MM.1S (cell line): ENCODE measurements at regions not wholly inside any gene's neighbourhood (a gene's known extent, or its start where the extent isn't known, plus 50 kb on each side); places are given as distances from the start of the nearest gene placed in this dataset.

Experiments used
- DNase-seq: peaks from one replicate; pipeline ENCODE4 v3.0.0-alpha.2; 2015
- H2AFZ ChIP-seq: fragments of 300-600 bp; sonication (generic); 2 replicates; pipeline ENCODE4 v1.6.0; 2016; ENCODE audit warnings: antibody characterized with exemption, low read length
- H3F3A ChIP-seq: fragments of 300-600 bp; sonication (generic); 2 replicates; pipeline ENCODE4 v1.6.1; 2016; ENCODE audit warnings: mild to moderate bottlenecking, antibody characterized with exemption, low read length, moderate library complexity, mixed read lengths; ENCODE audit not compliant: insufficient read depth
- H3K27ac ChIP-seq: fragments of 300-600 bp; sonication (generic); 2 replicates; pipeline ENCODE4 v1.5.1; 2016; ENCODE audit warnings: mild to moderate bottlenecking, low read length
- H3K27me3 ChIP-seq: fragments of 300-600 bp; sonication (generic); replicated peaks from 2 replicates; pipeline ENCODE4 v1.6.0; 2016; ENCODE audit warnings: low read length; ENCODE audit not compliant: insufficient read depth
- H3K36me3 ChIP-seq: fragments of 300-600 bp; sonication (generic); replicated peaks from 2 replicates; pipeline ENCODE4 v1.6.1; 2016; ENCODE audit warnings: mild to moderate bottlenecking, low read length, mixed read lengths; ENCODE audit not compliant: insufficient read depth
- H3K4me1 ChIP-seq: fragments of 300-600 bp; sonication (generic); 2 replicates; pipeline ENCODE4 v1.6.1; 2016; ENCODE audit warnings: low read length, mixed read lengths
- H3K4me2 ChIP-seq: fragments of 300-600 bp; sonication (generic); 2 replicates; pipeline ENCODE4 v1.6.0; 2016; ENCODE audit warnings: low read depth, low read length
- H3K4me3 ChIP-seq: fragments of 300-600 bp; sonication (generic); 2 replicates; pipeline ENCODE4 v1.5.1; 2016; ENCODE audit warnings: low read length, mixed read lengths
- H3K79me2 ChIP-seq: fragments of 300-600 bp; sonication (generic); 2 replicates; pipeline ENCODE4 v1.6.1; 2016; ENCODE audit warnings: mixed run types, low read length, mixed read lengths
- H3K9ac ChIP-seq: fragments of 300-600 bp; sonication (generic); 2 replicates; pipeline ENCODE4 v1.6.1; 2016; ENCODE audit warnings: low read length, mixed read lengths
- H3K9me2 ChIP-seq: fragments of 300-600 bp; sonication (generic); replicated peaks from 2 replicates; pipeline ENCODE4 v1.6.1; 2016; ENCODE audit warnings: mild to moderate bottlenecking, low read length, mixed read lengths; ENCODE audit not compliant: insufficient read depth
- H3K9me3 ChIP-seq: fragments of 300-600 bp; sonication (generic); replicated peaks from 2 replicates; pipeline ENCODE4 v1.6.1; 2016; ENCODE audit warnings: mild to moderate bottlenecking, low read length, mixed read lengths; ENCODE audit not compliant: insufficient read depth
- H4K20me1 ChIP-seq: fragments of 300-600 bp; sonication (generic); 2 replicates; pipeline ENCODE4 v1.6.1; 2016; ENCODE audit warnings: mild to moderate bottlenecking, low read length, moderate library complexity, mixed read lengths; ENCODE audit not compliant: insufficient read depth
- CTCF ChIP-seq: fragments of 300-600 bp; sonication (generic); IDR thresholded peaks from 2 replicates; pipeline ENCODE4 v1.5.1; 2016; ENCODE audit warnings: antibody characterized with exemption, low read length, mixed read lengths
- EZH2 ChIP-seq: fragments of 300-600 bp; sonication (generic); optimal IDR thresholded peaks from 2 replicates; pipeline ENCODE3; 2017; ENCODE audit warnings: low read depth, mild to moderate bottlenecking, antibody characterized with exemption, low read length, mixed read lengths
- EZH2phosphoT487 ChIP-seq: fragments of 300-600 bp; sonication (generic); IDR thresholded peaks from 2 replicates; pipeline ENCODE4 v1.6.1; 2018; ENCODE audit warnings: antibody characterized with exemption, low read length

- Histone ChIP-seq H2AFZ (no peak overlapping the region), H3K4me2 (no peak overlapping the region), H3K9ac (no peak overlapping the region), H3K36me3 (no peaks in the 10 kb centered on the region), H3K4me3 (no peak overlapping the region), H3K9me2 (no peaks in the 10 kb centered on the region), H4K20me1 (no peaks in the 10 kb centered on the region; the same call in 1 of the 2 replicates), H3K9me3 (no peaks in the 10 kb centered on the region), H3K27ac (no peak overlapping the region), H3F3A (no peaks in the 10 kb centered on the region), H3K27me3 (peaks cover 37% of the 10 kb centered on the region), H3K79me2 (no peaks in the 10 kb centered on the region), H3K4me1 (no peaks in the 10 kb centered on the region)
- TF ChIP-seq EZH2 (no peak), EZH2phosphoT487 (no peak), CTCF (no peak)
- DNase-seq: no peak
Measured at GRCh38 chr1:5001466-5001865, 347.1 kb downstream of the AJAP1 start.

- Histone ChIP-seq H3K4me3 (no peak overlapping the region), H3K27me3 (peaks cover 83% of the 10 kb centered on the region), H2AFZ (no peak overlapping the region), H3K9me2 (no peaks in the 10 kb centered on the region), H3K27ac (no peak overlapping the region), H3K36me3 (no peaks in the 10 kb centered on the region), H4K20me1 (no peaks in the 10 kb centered on the region), H3F3A (no peaks in the 10 kb centered on the region), H3K79me2 (no peaks in the 10 kb centered on the region), H3K9ac (no peak overlapping the region), H3K9me3 (no peaks in the 10 kb centered on the region), H3K4me2 (no peak overlapping the region), H3K4me1 (no peaks in the 10 kb centered on the region)
- TF ChIP-seq CTCF (no peak), EZH2phosphoT487 (no peak), EZH2 (no peak)
- DNase-seq: no peak
Measured at GRCh38 chr1:4986306-4986705, 331.9 kb downstream of the AJAP1 start.

GRCh38 chr1:4984841-4985240 lies 330.4 kb downstream of the AJAP1 start:
- no peak overlapping the region for H3K9ac ChIP-seq
- no peaks in the 10 kb centered on the region for H3F3A ChIP-seq
- H3K9me3 ChIP-seq: no peaks in the 10 kb centered on the region
- H3K4me2 ChIP-seq: no peak overlapping the region
- no peak for DNase-seq
- H4K20me1 ChIP-seq: no peaks in the 10 kb centered on the region
- H3K27ac ChIP-seq: no peak overlapping the region
- no peaks in the 10 kb centered on the region for H3K9me2 ChIP-seq
- H3K4me1 ChIP-seq: no peaks in the 10 kb centered on the region
- no peaks in the 10 kb centered on the region for H3K79me2 ChIP-seq
- TF ChIP-seq CTCF: no peak
- no peak for TF ChIP-seq EZH2phosphoT487
- no peak for TF ChIP-seq EZH2
- H2AFZ ChIP-seq: no peak overlapping the region
- H3K27me3 ChIP-seq: peaks cover 86% of the 10 kb centered on the region
- no peaks in the 10 kb centered on the region for H3K36me3 ChIP-seq
- no peak overlapping the region for H3K4me3 ChIP-seq
